Transverse colon (tissue), 4 donors: ENCODE measurements at regions not wholly inside any gene's neighbourhood (a gene's known extent, or its start where the extent isn't known, plus 50 kb on each side); places are given as distances from the start of the nearest gene placed in this dataset.

Experiments
- DNase-seq: peaks from one replicate; pipeline ENCODE4 v3.0.0-alpha.2; 2019
- H3K27ac ChIP-seq, 4 donors: fragments of 200-600 bp; sonication (generic); 2 replicates each; pipeline ENCODE4 v1.5.1; 2016 to 2018; ENCODE audit warnings: inconsistent platforms in 4 of 4
- H3K27me3 ChIP-seq: fragments of 200-600 bp; sonication (generic); 2 replicates; pipeline ENCODE4 v1.5.1; 2017; ENCODE audit warnings: inconsistent platforms
- H3K36me3 ChIP-seq, 4 donors: fragments of 200-600 bp; sonication (generic); 2 replicates each; pipeline ENCODE4 v1.5.1; 2017 to 2019; ENCODE audit warnings: inconsistent platforms in 4 of 4
- H3K4me1 ChIP-seq, 4 donors: fragments of 200-600 bp; sonication (generic); 2 replicates each; pipeline ENCODE4 v1.5.1; 2017 to 2020; ENCODE audit warnings: inconsistent platforms in 4 of 4
- H3K4me3 ChIP-seq, 4 donors: fragments of 200-600 bp; sonication (generic); 1 replicate in 1 of 4; 2 replicates in 3 of 4; pipeline versions ENCODE4 v1.5.1 to v1.6.1; 2017 to 2019; ENCODE audit warnings: inconsistent platforms in 4 of 4
- H3K9me3 ChIP-seq, 2 donors: fragments of 200-600 bp; sonication (generic); 2 replicates each; pipeline ENCODE4 v1.5.1; 2017 to 2019; ENCODE audit warnings: inconsistent platforms in 2 of 2
- EP300 ChIP-seq: sonication (generic); formaldehyde crosslinking; IDR thresholded peaks from one replicate; pipeline ENCODE4 v1.6.1; 2017; ENCODE audit warnings: antibody characterized with exemption, low read depth
- POLR2A ChIP-seq: fragments of 450-650 bp; IDR thresholded peaks from one replicate; pipeline ENCODE4 v1.6.1; 2016; ENCODE audit warnings: antibody characterized with exemption, mild to moderate bottlenecking, moderate library complexity
- POLR2AphosphoS5 ChIP-seq, 3 donors: sonication (generic); formaldehyde crosslinking; IDR thresholded peaks; one replicate each; pipeline ENCODE4 v1.6.1; 2016; ENCODE audit warnings: antibody characterized with exemption in 3 of 3
- WGBS, 2 donors: methylation state at CpG; one replicate each; pipeline ENCODE4 v1.1.5; 2018; ENCODE audit warnings: low coverage in 1 of 2; 5-methylcytosine and 5-hydroxymethylcytosine counted together
- in situ Hi-C, 4 donors: fragments of 200-750 bp; cut with MboI; loops; one replicate each; pipeline versions ENCODE4 v1.15.0 to v1.15.1; 2017; ENCODE audit warnings: low sequenced_read_pairs in 3 of 4, low pct_ligation_motif_present in 1 of 4, low pct_unique_long_range_greater_than_20kb in 1 of 4
- intact Hi-C: fragments of 100-400 bp; cut with DNase I; formaldehyde crosslinking; loops from one replicate; pipeline ENCODE4 v1.15.1; 2023; ENCODE audit warnings: low total_unique reads
- TF ChIP-seq, protein P1 (sequence below), 5 experiments: fragments of 200-600 bp in 3 of 5; fragments of 450-650 bp in 2 of 5; sonication (generic) in 3 of 5; IDR thresholded peaks; 1 replicate in 2 of 5; 2 replicates in 3 of 5; pipeline ENCODE4 v1.5.1; 2016 to 2017; ENCODE audit warnings: antibody characterized with exemption in 5 of 5, inconsistent platforms in 3 of 5, mild to moderate bottlenecking in 2 of 5, moderate library complexity in 1 of 5

DNA sequence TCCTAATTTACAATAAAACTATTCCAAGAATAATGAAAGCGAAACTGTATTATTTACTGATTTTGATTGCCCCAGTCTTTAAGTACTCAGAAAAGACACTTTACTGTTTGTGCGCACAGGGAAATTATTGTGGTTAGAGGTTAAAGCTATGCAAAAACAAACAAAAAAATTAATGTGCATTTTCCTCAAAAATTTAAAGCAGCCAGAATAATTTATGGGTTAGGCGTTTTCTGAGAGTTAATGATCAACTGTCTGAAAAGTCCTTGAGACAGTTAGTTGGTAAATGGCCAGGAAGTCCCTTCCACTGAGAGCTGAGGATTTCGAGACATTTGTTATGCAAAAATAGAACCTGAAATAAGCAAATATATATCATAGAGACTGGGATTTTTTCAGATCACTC lies 143.3 kb downstream of the IRS1 start:
- Histone ChIP-seq H3K27me3 (no peaks in the 10 kb centered on the region), H3K9me3 (no peaks in the 10 kb centered on the region), H3K4me3 (no peak overlapping the region), H3K36me3 (no peaks in the 10 kb centered on the region), H3K4me1 (peaks cover 0 to 21% (median 5%) of the 10 kb centered on the region in 4 donors), H3K27ac (peak overlapping the region in 1 of 4 donors; percentile 6)
- intact Hi-C loops: no loop called here
- TF ChIP-seq, protein P1, sequence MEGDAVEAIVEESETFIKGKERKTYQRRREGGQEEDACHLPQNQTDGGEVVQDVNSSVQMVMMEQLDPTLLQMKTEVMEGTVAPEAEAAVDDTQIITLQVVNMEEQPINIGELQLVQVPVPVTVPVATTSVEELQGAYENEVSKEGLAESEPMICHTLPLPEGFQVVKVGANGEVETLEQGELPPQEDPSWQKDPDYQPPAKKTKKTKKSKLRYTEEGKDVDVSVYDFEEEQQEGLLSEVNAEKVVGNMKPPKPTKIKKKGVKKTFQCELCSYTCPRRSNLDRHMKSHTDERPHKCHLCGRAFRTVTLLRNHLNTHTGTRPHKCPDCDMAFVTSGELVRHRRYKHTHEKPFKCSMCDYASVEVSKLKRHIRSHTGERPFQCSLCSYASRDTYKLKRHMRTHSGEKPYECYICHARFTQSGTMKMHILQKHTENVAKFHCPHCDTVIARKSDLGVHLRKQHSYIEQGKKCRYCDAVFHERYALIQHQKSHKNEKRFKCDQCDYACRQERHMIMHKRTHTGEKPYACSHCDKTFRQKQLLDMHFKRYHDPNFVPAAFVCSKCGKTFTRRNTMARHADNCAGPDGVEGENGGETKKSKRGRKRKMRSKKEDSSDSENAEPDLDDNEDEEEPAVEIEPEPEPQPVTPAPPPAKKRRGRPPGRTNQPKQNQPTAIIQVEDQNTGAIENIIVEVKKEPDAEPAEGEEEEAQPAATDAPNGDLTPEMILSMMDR (IDR thresholded peaks at IDR 0.05): no peak
- TF ChIP-seq EP300 (no peak), POLR2A (no peak), POLR2AphosphoS5 (IDR thresholded peaks at IDR 0.05) (no peak)
- in situ Hi-C loops: loop anchor here in 1 of 4 donors (25.0 kb wide), 1 partner anchor 131 kb away; the partner anchor contains the start of gene IRS1
- 42 to 55% methylated on average over 4 of the region's 4 CpGs for WGBS, 2 donors
- DNase-seq: no peak

DNA sequence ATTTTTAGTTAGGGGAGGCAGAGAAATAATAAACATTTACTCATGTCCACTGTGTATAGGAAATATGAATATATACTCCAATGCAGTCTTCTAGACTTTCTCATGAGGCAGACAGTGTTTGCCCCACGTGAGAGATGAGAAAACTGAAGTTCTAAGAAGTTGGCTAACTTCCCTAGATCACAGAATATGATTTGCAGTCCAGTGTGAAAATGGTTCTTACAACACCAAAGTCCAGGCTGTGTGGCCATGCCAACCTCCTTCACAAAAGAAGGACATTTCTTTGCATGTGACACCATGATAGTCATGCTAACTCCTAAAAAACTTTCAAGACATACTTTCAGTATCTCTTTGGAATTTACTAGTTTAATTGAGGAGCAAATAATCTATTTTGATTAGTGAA lies 143.7 kb downstream of the IRS1 start:
- Histone ChIP-seq H3K9me3 (no peaks in the 10 kb centered on the region), H3K27ac (peak overlapping the region in 3 of 4 donors; percentile 6 to 9 (median 9)), H3K27me3 (no peaks in the 10 kb centered on the region), H3K4me1 (peaks cover 0 to 24% (median 5%) of the 10 kb centered on the region in 4 donors), H3K36me3 (no peaks in the 10 kb centered on the region), H3K4me3 (no peak overlapping the region)
- TF ChIP-seq EP300 (no peak), POLR2A (no peak), POLR2AphosphoS5 (IDR thresholded peaks at IDR 0.05) (no peak)
- TF ChIP-seq, protein P1 (IDR thresholded peaks at IDR 0.05): no peak
- intact Hi-C loops: no loop called here
- DNase-seq: no peak
- in situ Hi-C loops: loop anchor here in 1 of 4 donors (25.0 kb wide), 1 partner anchor 131 kb away; the partner anchor contains the start of gene IRS1
- 13 to 25% methylated on average over 1 of the region's 1 CpG for WGBS, 2 donors

DNA sequence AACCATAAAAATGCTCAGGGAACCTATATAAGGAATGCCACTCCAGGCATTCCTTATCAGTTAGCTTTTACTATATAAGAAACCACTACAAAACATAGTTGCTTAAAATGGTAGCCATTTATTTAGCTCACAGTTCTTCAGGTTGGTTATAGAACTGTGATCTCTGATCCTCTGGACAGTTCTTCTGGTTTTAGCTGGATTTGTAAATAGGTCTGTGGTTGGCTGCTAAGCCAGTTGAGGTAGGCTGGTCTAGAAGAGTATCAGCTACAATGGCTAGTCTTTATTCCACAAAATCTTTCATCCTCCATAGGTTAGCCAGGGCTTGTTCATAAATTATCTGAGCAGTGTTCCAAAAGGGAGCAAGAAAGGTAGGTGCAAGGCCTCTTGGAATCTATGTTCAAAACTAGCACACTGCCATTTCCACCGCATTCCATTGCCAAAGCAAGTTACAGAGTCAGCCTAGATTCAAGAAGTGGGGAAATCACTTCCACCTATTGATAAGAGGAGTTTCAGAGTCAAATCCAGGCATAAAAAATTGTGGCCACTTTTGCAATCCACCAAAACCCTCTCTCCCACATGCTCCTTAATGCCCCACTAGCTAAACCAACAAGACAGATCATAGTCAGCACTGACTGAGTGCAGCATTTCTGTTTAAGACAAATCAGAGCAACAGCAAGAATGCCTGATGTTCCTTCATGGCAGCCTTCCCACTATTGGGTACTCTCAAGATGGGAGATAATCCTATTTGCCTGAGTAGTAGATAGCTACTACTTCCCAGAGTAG lies 146.4 kb downstream of the IRS1 start:
- WGBS, 2 donors: 77% methylated on average over 1 of the region's 1 CpG; no CpG with 5 or more reads in 1 of the 2 donors
- H3K27me3 ChIP-seq: no peaks in the 10 kb centered on the region
- intact Hi-C loops (no loop called here), in situ Hi-C loops (loop anchor here in 1 of 4 donors (25.0 kb wide), 1 partner anchor 134 kb away; the partner anchor contains the start of gene IRS1)
- H3K27ac ChIP-seq: no peak overlapping the region
- no peaks in the 10 kb centered on the region for H3K36me3 ChIP-seq
- H3K4me1 ChIP-seq: peaks cover 12 to 42% (median 20%) of the 10 kb centered on the region in 4 donors
- no peak for DNase-seq
- TF ChIP-seq POLR2AphosphoS5 (IDR thresholded peaks at IDR 0.05): no peak
- TF ChIP-seq POLR2A: no peak
- TF ChIP-seq EP300: no peak
- TF ChIP-seq, protein P1 (IDR thresholded peaks at IDR 0.05): no peak
- no peaks in the 10 kb centered on the region for H3K9me3 ChIP-seq
- no peak overlapping the region for H3K4me3 ChIP-seq

DNA sequence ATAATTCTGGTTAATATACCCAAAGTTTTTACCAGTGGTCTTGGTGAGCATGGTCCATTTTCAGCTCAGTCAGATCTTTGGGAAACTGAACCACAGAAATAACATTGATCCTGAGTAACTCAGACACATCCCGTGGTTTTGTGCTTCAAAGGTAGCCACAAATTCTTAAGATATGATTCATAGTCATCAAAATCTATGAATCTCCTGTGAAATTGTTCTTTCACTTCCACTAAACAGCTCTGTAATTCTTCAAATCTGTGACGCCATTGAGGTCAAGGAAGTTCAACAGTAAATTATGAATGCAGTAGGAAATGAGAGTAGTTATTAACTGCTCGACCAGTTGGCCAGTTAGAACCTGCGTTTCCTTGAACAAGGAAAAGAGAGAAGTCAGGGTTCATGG lies 147.3 kb downstream of the IRS1 start:
- H3K27ac ChIP-seq: no peak overlapping the region

More for the DNA sequence above, 147.3 kb downstream of the IRS1 start:
- WGBS, 2 donors: 46 to 59% methylated on average over 4 of the region's 4 CpGs
- TF ChIP-seq, protein P1 (IDR thresholded peaks at IDR 0.05): no peak
- TF ChIP-seq EP300 (no peak), POLR2AphosphoS5 (IDR thresholded peaks at IDR 0.05) (no peak), POLR2A (no peak)
- Histone ChIP-seq H3K27me3 (no peaks in the 10 kb centered on the region), H3K4me1 (peaks cover 12 to 42% (median 20%) of the 10 kb centered on the region in 4 donors), H3K36me3 (no peaks in the 10 kb centered on the region), H3K4me3 (no peak overlapping the region), H3K9me3 (no peaks in the 10 kb centered on the region)
- DNase-seq: no peak
- intact Hi-C loops: no loop called here
- in situ Hi-C loops: loop anchor here in 1 of 4 donors (25.0 kb wide), 1 partner anchor 135 kb away; the partner anchor contains the start of gene IRS1
